H1 (cell line): ENCODE measurements at regions not wholly inside any gene's neighbourhood (a gene's known extent, or its start where the extent isn't known, plus 50 kb on each side); places are given as distances from the start of the nearest gene placed in this dataset.

ENCODE experiments used
- CTCF ChIA-PET: fragments of 300-600 bp; sonication (Branson Sonifier 250); formaldehyde crosslinking; loops from one replicate; lab custom pipeline; 2021; ENCODE audit not compliant: partially characterized antibody; lab: Charles Lee
- POLR2A ChIA-PET: fragments of 300-600 bp; sonication (Branson Sonifier 250); formaldehyde crosslinking; loops from one replicate; lab custom pipeline; 2021; ENCODE audit warnings: inconsistent platforms; ENCODE audit not compliant: partially characterized antibody; lab: Charles Lee
- DNase-seq, 2 experiments: peaks; one replicate each; pipeline versions ENCODE4 v3.0.0 to v3.0.0-alpha.2; 2010 to 2022; ENCODE audit warnings: low spot score in 2 of 2, low read depth in 1 of 2, mixed read lengths in 1 of 2
- FAIRE-seq: peaks from 2 replicates; lab custom pipeline; 2011; peaks lifted over from hg19 to GRCh38; lab: Jason Lieb, UNC
- H2AFZ ChIP-seq: 2 replicates; pipeline ENCODE4 v1.8.1; 2012; ENCODE audit warnings: low read length, inconsistent platforms
- H2AK5ac ChIP-seq: 2 replicates; pipeline ENCODE4 v1.6.1; 2013; ENCODE audit warnings: low read depth, low read length
- H2BK120ac ChIP-seq: replicated peaks from 2 replicates; pipeline ENCODE3; 2013; ENCODE audit warnings: low read depth, low read length, inconsistent platforms
- H2BK12ac ChIP-seq: 2 replicates; pipeline ENCODE4 v1.6.1; 2013; ENCODE audit warnings: low read depth, low read length
- H2BK15ac ChIP-seq: 2 replicates; pipeline ENCODE4 v1.6.1; 2013; ENCODE audit warnings: low read length
- H2BK20ac ChIP-seq: 2 replicates; pipeline ENCODE4 v1.6.1; 2013; ENCODE audit warnings: low read length
- H2BK5ac ChIP-seq: 2 replicates; pipeline ENCODE4 v1.6.1; 2013; ENCODE audit warnings: low read depth, low read length
- H3K14ac ChIP-seq: 2 replicates; pipeline ENCODE4 v1.6.1; 2013; ENCODE audit warnings: inconsistent platforms; ENCODE audit not compliant: insufficient read length
- H3K18ac ChIP-seq: 2 replicates; pipeline ENCODE4 v1.6.1; 2013; ENCODE audit warnings: low read length; ENCODE audit errors: extremely low read depth
- H3K23ac ChIP-seq: 2 replicates; pipeline ENCODE4 v1.6.1; 2013; ENCODE audit warnings: inconsistent platforms; ENCODE audit not compliant: insufficient read length
- H3K23me2 ChIP-seq: 2 replicates; pipeline ENCODE4 v1.6.1; 2013; ENCODE audit warnings: low read depth, low read length
- H3K27ac ChIP-seq: 2 replicates; pipeline ENCODE4 v1.6.1; 2011; ENCODE audit warnings: low read depth, low read length, inconsistent platforms
- H3K27me3 ChIP-seq, 4 experiments: replicated peaks in 1 of 4; 1 replicate in 1 of 4; 2 replicates in 3 of 4; pipeline versions ENCODE4 v1.6.1 to v1.8.1; 2011 to 2013; ENCODE audit warnings: low read length in 3 of 4, mild to moderate bottlenecking in 3 of 4, inconsistent platforms in 2 of 4, mixed read lengths in 2 of 4, moderate library complexity in 1 of 4; ENCODE audit not compliant: control insufficient read depth in 3 of 4, insufficient read depth in 3 of 4; ENCODE audit errors: extremely low read depth in 1 of 4
- H3K36me3 ChIP-seq, 4 experiments: 2 replicates each; pipeline versions ENCODE4 v1.6.1 to v1.8.1; 2011 to 2013; ENCODE audit warnings: mild to moderate bottlenecking in 4 of 4, low read length in 3 of 4, moderate library complexity in 2 of 4, control low read depth in 1 of 4, inconsistent platforms in 1 of 4; ENCODE audit not compliant: insufficient read depth in 4 of 4, control insufficient read depth in 2 of 4
- H3K4ac ChIP-seq: replicated peaks from 2 replicates; pipeline ENCODE3; 2013; ENCODE audit warnings: low read length, low read depth, mixed read lengths, inconsistent platforms; ENCODE audit not compliant: insufficient read length
- H3K4me1 ChIP-seq, 4 experiments: replicated peaks in 1 of 4; 1 replicate in 1 of 4; 2 replicates in 3 of 4; pipeline versions ENCODE4 v1.6.1 to v1.8.1; 2011 to 2013; ENCODE audit warnings: low read length in 3 of 4, inconsistent platforms in 2 of 4, mixed read lengths in 1 of 4; ENCODE audit not compliant: insufficient read depth in 4 of 4, control insufficient read depth in 3 of 4
- H3K4me2 ChIP-seq, 2 experiments: 2 replicates each; pipeline versions ENCODE4 v1.6.1 to v1.8.1; 2011 to 2013; ENCODE audit warnings: low read depth in 2 of 2, low read length in 2 of 2, control low read depth in 1 of 2, inconsistent platforms in 1 of 2, mild to moderate bottlenecking in 1 of 2; ENCODE audit not compliant: insufficient read depth in 1 of 2
- H3K4me3 ChIP-seq, 4 experiments: fragments of 200-600, 300-600 bp in 1 of 4; sonication (generic), shearing (Covaris generic), sonication (Bioruptor Twin) in 1 of 4; 2 replicates each; pipeline versions ENCODE4 v1.5.1 to v1.8.1; 2011 to 2016; ENCODE audit warnings: low read length in 4 of 4, low read depth in 3 of 4, control low read depth in 2 of 4, inconsistent platforms in 2 of 4, mild to moderate bottlenecking in 2 of 4, mixed read lengths in 1 of 4, moderate library complexity in 1 of 4; ENCODE audit not compliant: insufficient read depth in 2 of 4; ENCODE audit errors: extremely low read depth in 1 of 4
- H3K56ac ChIP-seq: replicated peaks from 2 replicates; pipeline ENCODE3; 2013; ENCODE audit warnings: low read depth, mild to moderate bottlenecking, mixed read lengths, low read length, inconsistent platforms; ENCODE audit not compliant: insufficient read length
- H3K79me1 ChIP-seq: 2 replicates; pipeline ENCODE4 v1.6.1; 2013; ENCODE audit warnings: low read depth, low read length, control low read depth
- H3K79me2 ChIP-seq, 2 experiments: 2 replicates each; pipeline versions ENCODE4 v1.6.1 to v1.8.1; 2012 to 2013; ENCODE audit warnings: low read length in 2 of 2, mild to moderate bottlenecking in 2 of 2, inconsistent platforms in 1 of 2; ENCODE audit not compliant: insufficient read depth in 2 of 2, control insufficient read depth in 1 of 2
- H3K9ac ChIP-seq, 4 experiments: replicated peaks in 1 of 4; 1 replicate in 1 of 4; 2 replicates in 3 of 4; pipeline versions ENCODE4 v1.6.1 to v1.8.1; 2011 to 2013; ENCODE audit warnings: low read depth in 3 of 4, low read length in 3 of 4, control low read depth in 2 of 4, mild to moderate bottlenecking in 2 of 4, moderate library complexity in 2 of 4, inconsistent platforms in 1 of 4; ENCODE audit errors: extremely low read depth in 1 of 4
- H3K9me3 ChIP-seq, 2 experiments: 2 replicates each; pipeline versions ENCODE4 v1.6.1 to v1.8.1; 2012 to 2013; ENCODE audit warnings: mild to moderate bottlenecking in 2 of 2, moderate library complexity in 2 of 2, control low read depth in 1 of 2, inconsistent platforms in 1 of 2, low read depth in 1 of 2, low read length in 1 of 2, mixed read lengths in 1 of 2; ENCODE audit not compliant: insufficient read depth in 2 of 2
- H4K20me1 ChIP-seq, 2 experiments: replicated peaks in 1 of 2; 2 replicates each; pipeline versions ENCODE3 to v1.8.1; 2011 to 2013; ENCODE audit warnings: inconsistent platforms in 2 of 2, low read length in 2 of 2, mild to moderate bottlenecking in 1 of 2; ENCODE audit not compliant: insufficient read depth in 2 of 2, control insufficient read depth in 1 of 2
- H4K5ac ChIP-seq: 2 replicates; pipeline ENCODE4 v1.6.1; 2013; ENCODE audit warnings: low read length, low read depth, mixed read lengths, inconsistent platforms; ENCODE audit not compliant: insufficient read length
- H4K8ac ChIP-seq: 2 replicates; pipeline ENCODE4 v1.8.0; 2013; ENCODE audit warnings: mild to moderate bottlenecking, moderate library complexity, low read length, inconsistent platforms; ENCODE audit not compliant: insufficient read depth; ENCODE audit errors: extremely low read depth
- H4K91ac ChIP-seq: replicated peaks from 2 replicates; pipeline ENCODE3; 2013; ENCODE audit warnings: low read length, mixed read lengths, inconsistent platforms; ENCODE audit not compliant: insufficient read length
- BACH1 ChIP-seq: IDR thresholded peaks from 2 replicates; pipeline ENCODE4 v1.6.1; 2012; ENCODE audit warnings: low read length, improper control_type of control experiment
- CHD1 ChIP-seq: IDR thresholded peaks from 2 replicates; pipeline ENCODE4 v1.6.1; 2012; ENCODE audit warnings: low read depth, low read length, improper control_type of control experiment
- EZH2 ChIP-seq: fragments of 200-600 bp; sonication (generic); IDR thresholded peaks from 2 replicates; pipeline ENCODE4 v1.7.1; 2012; ENCODE audit warnings: low read depth, mild to moderate bottlenecking, moderate library complexity, low read length, inconsistent platforms; ENCODE audit not compliant: severe bottlenecking
- HDAC6 ChIP-seq: IDR thresholded peaks from one replicate; pipeline ENCODE4 v1.7.1; 2012; ENCODE audit warnings: low read depth, mild to moderate bottlenecking, inconsistent platforms, low read length, moderate library complexity
- JUND ChIP-seq: IDR thresholded peaks from 2 replicates; pipeline ENCODE4 v1.6.1; 2011; ENCODE audit warnings: mild to moderate bottlenecking, improper control_type of control experiment, low read length
- KDM1A ChIP-seq: fragments of 200-600, 300-600 bp; sonication (generic); IDR thresholded peaks from 2 replicates; pipeline ENCODE4 v1.7.1; 2016; ENCODE audit warnings: mild to moderate bottlenecking, low read length, borderline replicate concordance
- KDM4A ChIP-seq: IDR thresholded peaks from one replicate; pipeline ENCODE4 v1.7.1; 2012; ENCODE audit warnings: low read depth, mild to moderate bottlenecking, moderate library complexity, low read length, inconsistent platforms; ENCODE audit not compliant: severe bottlenecking
- NANOG ChIP-seq: IDR thresholded peaks from 2 replicates; pipeline ENCODE4 v1.6.1; 2011; ENCODE audit warnings: low read length, low read depth, mild to moderate bottlenecking, inconsistent platforms; ENCODE audit not compliant: insufficient read depth, poor library complexity, severe bottlenecking
- POLR2A ChIP-seq, 2 experiments: IDR thresholded peaks; 1 replicate in 1 of 2; 2 replicates in 1 of 2; pipeline ENCODE4 v1.6.1; 2011; ENCODE audit warnings: low read depth in 2 of 2, low read length in 2 of 2, mild to moderate bottlenecking in 2 of 2; ENCODE audit errors: control extremely low read depth in 1 of 2
- RAD21 ChIP-seq, 2 experiments: IDR thresholded peaks in 1 of 2; conservative IDR thresholded peaks in 1 of 2; 2 replicates each; pipeline ENCODE4 v1.6.1; 2011; ENCODE audit warnings: low read depth in 2 of 2, low read length in 2 of 2, improper control_type of control experiment in 1 of 2, inconsistent platforms in 1 of 2, mild to moderate bottlenecking in 1 of 2, moderate library complexity in 1 of 2
- SAP30 ChIP-seq: fragments of 300-600 bp; sonication (generic); IDR thresholded peaks from 2 replicates; pipeline ENCODE4 v1.7.1; 2012; ENCODE audit warnings: low read length, moderate library complexity, mild to moderate bottlenecking, inconsistent platforms; ENCODE audit not compliant: insufficient read depth, insufficient replicate concordance
- SP2 ChIP-seq: IDR thresholded peaks from 2 replicates; pipeline ENCODE4 v1.6.1; 2012; ENCODE audit warnings: mild to moderate bottlenecking, low read length, inconsistent platforms
- WGBS, 2 experiments: shearing (Covaris generic) in 1 of 2; methylation state at CpG; one replicate each; pipeline versions ENCODE4 v1.1.6 to v1.1.7; 2013 to 2015; ENCODE audit warnings: low lambda C conversion rate in 2 of 2, mixed read lengths in 2 of 2, inconsistent platforms in 1 of 2, low coverage in 1 of 2, missing lambda C conversion rate in 1 of 2; ENCODE audit not compliant: insufficient replicate concordance in 2 of 2, insufficient coverage in 1 of 2, insufficient read length in 1 of 2; ENCODE audit errors: extremely low coverage in 1 of 2, missing lambda C conversion rate in 1 of 2; 5-methylcytosine and 5-hydroxymethylcytosine counted together

DNA sequence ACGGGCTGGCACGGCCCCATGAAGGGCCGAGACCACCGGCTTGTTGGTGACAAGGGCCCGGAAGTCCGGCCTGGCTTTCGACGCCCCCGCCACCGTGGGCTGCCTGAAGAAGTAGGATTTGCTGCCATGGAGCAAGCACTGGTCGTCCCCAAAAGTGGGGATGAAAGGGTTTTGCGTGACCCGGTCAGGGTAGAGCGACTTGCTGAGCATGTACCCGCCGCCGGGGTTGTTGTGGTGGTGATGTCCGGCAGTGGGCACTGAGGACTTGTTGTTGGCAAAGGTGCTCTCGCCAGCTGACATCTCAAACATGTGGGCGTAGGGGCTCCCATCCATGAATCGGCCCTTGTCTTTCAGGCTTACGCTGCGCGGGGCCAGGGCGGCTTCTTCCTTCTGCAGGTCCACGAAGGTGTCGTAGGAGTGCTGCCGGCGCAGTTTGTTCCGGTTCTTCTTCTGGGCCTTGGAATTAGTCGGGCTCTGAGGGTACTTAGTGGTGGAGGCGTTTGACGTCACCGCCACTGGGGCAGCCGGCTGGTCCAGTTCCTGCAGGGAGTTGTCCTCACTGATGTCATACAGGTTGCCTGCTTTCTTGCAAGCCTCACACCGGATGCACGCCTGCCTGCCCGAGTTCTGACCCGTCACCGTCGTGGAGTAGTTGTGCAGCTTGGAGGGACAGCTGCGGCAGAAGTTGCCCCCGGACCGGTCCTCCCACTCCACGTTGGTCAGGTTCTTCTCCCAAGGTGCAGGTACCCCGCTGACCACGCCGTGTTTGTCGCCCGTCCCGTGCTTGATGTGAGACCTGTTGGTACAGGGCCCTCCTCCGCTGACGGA, 366.6 kb downstream of the EMP1 start:
- 93% methylated on average over 25 of the region's 53 CpGs; no CpG with 5 or more reads in 1 of the 2 experiments for WGBS, 2 experiments
- Histone ChIP-seq H3K23me2 (no peaks in the 10 kb centered on the region), H2BK12ac (no peak overlapping the region), H3K79me1 (no peaks in the 10 kb centered on the region), H4K91ac (no peak overlapping the region), H3K23ac (no peak overlapping the region), H4K20me1 (no peaks in the 10 kb centered on the region), H3K9me3 (no peaks in the 10 kb centered on the region), H3K18ac (no peak overlapping the region), H3K56ac (no peak overlapping the region), H3K27ac (no peak overlapping the region), H3K9ac (no peak overlapping the region), H3K14ac (no peak overlapping the region), H2BK5ac (no peak overlapping the region), H3K4me2 (no peak overlapping the region), H2BK20ac (no peak overlapping the region), H3K4me1 (no peaks in the 10 kb centered on the region), H4K5ac (no peak overlapping the region), H2AK5ac (no peak overlapping the region), H3K4ac (no peak overlapping the region), H3K27me3 (no peaks in the 10 kb centered on the region), H4K8ac (no peak overlapping the region), H2AFZ (no peak overlapping the region), H3K79me2 (no peaks in the 10 kb centered on the region), H2BK15ac (no peak overlapping the region), H2BK120ac (no peak overlapping the region), H3K4me3 (no peak overlapping the region), H3K36me3 (no peaks in the 10 kb centered on the region)
- DNase-seq (no peak), FAIRE-seq (no peak)
- ChIA-PET CTCF (interaction anchor here (0.6 kb wide), 1 partner anchor 19 kb away, joined by 3 read pairs; no protein-coding TSS in a partner anchor), POLR2A (no interaction called here)
- TF ChIP-seq SP2 = no peak
- no peak for TF ChIP-seq RAD21 (IDR thresholded peaks at IDR 0.05 in 1 of 2, conservative IDR thresholded peaks at IDR 0.05 in 1 of 2; ENCODE audit: low read depth in 2 of 2, low read length in 2 of 2)
- no peak for TF ChIP-seq POLR2A (IDR thresholded peaks at IDR 0.05; ENCODE audit: control extremely low read depth in 1 of 2, low read depth in 2 of 2, low read length in 2 of 2)
- TF ChIP-seq BACH1 = no peak
- TF ChIP-seq CHD1 = no peak
- TF ChIP-seq HDAC6 = no peak
- TF ChIP-seq SAP30 = no peak
- TF ChIP-seq NANOG = no peak
- no peak for TF ChIP-seq EZH2
- no peak for TF ChIP-seq KDM4A
- TF ChIP-seq JUND = no peak
- no peak for TF ChIP-seq KDM1A
